ENCODE measurements at regions not wholly inside any gene's neighbourhood (a gene's known extent, or its start where the extent isn't known, plus 50 kb on each side); places are given as distances from the start of the nearest gene placed in this dataset.

DNA sequence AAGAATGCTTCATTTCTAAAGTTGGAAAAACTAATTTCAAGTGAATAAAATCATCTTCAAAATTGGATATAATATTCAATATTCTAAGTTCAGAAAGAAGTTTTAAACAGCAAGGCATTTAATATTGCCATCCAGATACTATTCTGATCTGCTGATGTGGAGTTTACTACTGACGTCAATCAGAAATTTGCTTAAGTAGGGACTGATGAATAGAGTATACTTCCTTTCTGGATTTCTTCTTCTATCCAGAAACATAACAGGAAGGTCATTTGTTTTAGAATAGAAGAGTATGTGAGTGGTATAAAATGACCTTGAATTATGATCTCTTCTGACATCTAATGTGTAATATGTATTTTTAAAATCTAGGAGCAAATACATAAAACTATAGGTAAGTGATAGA lies 308.1 kb upstream of the ADGRL2 start:
- DNase-seq (ENCODE audit: low spot score) = no peak
- intact Hi-C loops (cut with micrococcal nuclease; ENCODE audit: unreplicated experiment) (no loop called here), in situ Hi-C loops (cut with HindIII; ENCODE audit: extremely low pct_ligation_motif_present, low pct_unique_long_range_greater_than_20kb) (no loop called here)
- no peak overlapping the region for H3K4me2 ChIP-seq (ENCODE audit: low read depth, low read length)
- H3K9ac ChIP-seq (ENCODE audit: insufficient read depth, low read depth, low read length) = no peak overlapping the region
- H3K79me2 ChIP-seq (ENCODE audit: insufficient read depth, low read length) = no peaks in the 10 kb centered on the region
- no peaks in the 10 kb centered on the region for H3K4me1 ChIP-seq (ENCODE audit: insufficient read depth, low read length)
- no peak overlapping the region for H3K4me3 ChIP-seq (replicated peaks in 1 of 3; ENCODE audit: insufficient read depth in 1 of 3, low read depth in 2 of 3, low read length in 3 of 3)
- WGBS (ENCODE audit: low lambda C conversion rate) = 0% methylated on average over 1 of the region's 1 CpG
- no peak for FAIRE-seq
- no peaks in the 10 kb centered on the region for H3K27me3 ChIP-seq (ENCODE audit: control insufficient read depth in 1 of 2, insufficient read depth in 2 of 2, low read length in 2 of 2)
- no TSS peak for BruUV-seq (replicated peaks)
- H3K36me3 ChIP-seq (replicated peaks in 1 of 2; ENCODE audit: control insufficient read depth in 1 of 2, insufficient read depth in 2 of 2, low read length in 2 of 2) = no peaks in the 10 kb centered on the region
- no peak for ATAC-seq
- no peak overlapping the region for H3K27ac ChIP-seq (ENCODE audit: extremely low read length, insufficient read depth, low read length)
- ChIA-PET CTCF (ENCODE audit: low intra/inter-chr PET ratio, low total read pairs) (no interaction called here), POLR2A (no interaction called here)
- no peaks in the 10 kb centered on the region for H4K20me1 ChIP-seq (ENCODE audit: insufficient read depth, low read length)
- peaks cover 23% of the 10 kb centered on the region for H3K9me3 ChIP-seq (ENCODE audit: low read length)
- no peak overlapping the region for H2AFZ ChIP-seq (ENCODE audit: low read length)
- TF ChIP-seq CREM (IDR thresholded peaks at IDR 0.05) = no peak
- no peak for TF ChIP-seq CREM (CRISPR knock-in tag; IDR thresholded peaks at IDR 0.05)
- TF ChIP-seq REL (CRISPR knock-in tag; conservative IDR thresholded peaks at IDR 0.05) = no peak
- no peak for TF ChIP-seq ZFY (CRISPR knock-in tag; IDR thresholded peaks at IDR 0.05)
- TF ChIP-seq, protein P1, sequence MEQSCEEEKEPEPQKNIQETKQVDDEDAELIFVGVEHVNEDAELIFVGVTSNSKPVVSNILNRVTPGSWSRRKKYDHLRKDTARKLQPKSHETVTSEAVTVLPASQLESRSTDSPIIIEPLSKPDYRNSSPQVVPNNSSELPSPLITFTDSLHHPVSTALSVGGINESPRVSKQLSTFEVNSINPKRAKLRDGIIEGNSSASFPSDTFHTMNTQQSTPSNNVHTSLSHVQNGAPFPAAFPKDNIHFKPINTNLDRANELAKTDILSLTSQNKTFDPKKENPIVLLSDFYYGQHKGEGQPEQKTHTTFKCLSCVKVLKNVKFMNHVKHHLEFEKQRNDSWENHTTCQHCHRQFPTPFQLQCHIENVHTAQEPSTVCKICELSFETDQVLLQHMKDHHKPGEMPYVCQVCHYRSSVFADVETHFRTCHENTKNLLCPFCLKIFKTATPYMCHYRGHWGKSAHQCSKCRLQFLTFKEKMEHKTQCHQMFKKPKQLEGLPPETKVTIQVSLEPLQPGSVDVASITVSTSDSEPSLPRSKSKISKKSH (CRISPR knock-in tag; IDR thresholded peaks at IDR 0.05; ENCODE audit: borderline replicate concordance) = no peak
- no peak for TF ChIP-seq ZNF546 (CRISPR knock-in tag; conservative IDR thresholded peaks at IDR 0.05)
- no peak for TF ChIP-seq ZNF335 (CRISPR knock-in tag; IDR thresholded peaks at IDR 0.05)
- TF ChIP-seq SETDB1 (CRISPR knock-in tag; IDR thresholded peaks at IDR 0.05; ENCODE audit: borderline replicate concordance) = no peak
- TF ChIP-seq, protein P2, sequence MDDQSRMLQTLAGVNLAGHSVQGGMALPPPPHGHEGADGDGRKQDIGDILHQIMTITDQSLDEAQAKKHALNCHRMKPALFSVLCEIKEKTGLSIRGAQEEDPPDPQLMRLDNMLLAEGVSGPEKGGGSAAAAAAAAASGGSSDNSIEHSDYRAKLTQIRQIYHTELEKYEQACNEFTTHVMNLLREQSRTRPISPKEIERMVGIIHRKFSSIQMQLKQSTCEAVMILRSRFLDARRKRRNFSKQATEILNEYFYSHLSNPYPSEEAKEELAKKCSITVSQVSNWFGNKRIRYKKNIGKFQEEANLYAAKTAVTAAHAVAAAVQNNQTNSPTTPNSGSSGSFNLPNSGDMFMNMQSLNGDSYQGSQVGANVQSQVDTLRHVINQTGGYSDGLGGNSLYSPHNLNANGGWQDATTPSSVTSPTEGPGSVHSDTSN (CRISPR knock-in tag; IDR thresholded peaks at IDR 0.05; ENCODE audit: borderline replicate concordance) = no peak
- no peak for TF ChIP-seq SAFB2 (CRISPR knock-in tag; IDR thresholded peaks at IDR 0.05; ENCODE audit: borderline replicate concordance, low read depth)
- TF ChIP-seq DNMT1 (CRISPR knock-in tag; IDR thresholded peaks at IDR 0.05) = no peak
- TF ChIP-seq, protein P3, sequence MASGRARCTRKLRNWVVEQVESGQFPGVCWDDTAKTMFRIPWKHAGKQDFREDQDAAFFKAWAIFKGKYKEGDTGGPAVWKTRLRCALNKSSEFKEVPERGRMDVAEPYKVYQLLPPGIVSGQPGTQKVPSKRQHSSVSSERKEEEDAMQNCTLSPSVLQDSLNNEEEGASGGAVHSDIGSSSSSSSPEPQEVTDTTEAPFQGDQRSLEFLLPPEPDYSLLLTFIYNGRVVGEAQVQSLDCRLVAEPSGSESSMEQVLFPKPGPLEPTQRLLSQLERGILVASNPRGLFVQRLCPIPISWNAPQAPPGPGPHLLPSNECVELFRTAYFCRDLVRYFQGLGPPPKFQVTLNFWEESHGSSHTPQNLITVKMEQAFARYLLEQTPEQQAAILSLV (CRISPR knock-in tag; IDR thresholded peaks at IDR 0.05; ENCODE audit: borderline replicate concordance) = no peak
- TF ChIP-seq ATF7 (IDR thresholded peaks at IDR 0.05) = no peak
- no peak for TF ChIP-seq ATF7 (CRISPR knock-in tag; IDR thresholded peaks at IDR 0.05)
- no peak for TF ChIP-seq ZBTB1 (CRISPR knock-in tag; IDR thresholded peaks at IDR 0.05; ENCODE audit: borderline replicate concordance)
- no peak for TF ChIP-seq MZF1 (CRISPR knock-in tag; IDR thresholded peaks at IDR 0.05; ENCODE audit: borderline replicate concordance)
- no peak for TF ChIP-seq ZNF567 (CRISPR knock-in tag; IDR thresholded peaks at IDR 0.05; ENCODE audit: borderline replicate concordance)
- no peak for TF ChIP-seq FOXO1 (CRISPR knock-in tag; IDR thresholded peaks at IDR 0.05)
- no peak for TF ChIP-seq ZFP36L1 (CRISPR knock-in tag; IDR thresholded peaks at IDR 0.05)
- TF ChIP-seq ZNF552 (CRISPR knock-in tag; IDR thresholded peaks at IDR 0.05; ENCODE audit: borderline replicate concordance) = no peak
- no peak for TF ChIP-seq SRSF9 (IDR thresholded peaks at IDR 0.05; ENCODE audit: borderline replicate concordance, insufficient read depth, low read depth, low read length, poor library complexity, severe bottlenecking)

Measured in HepG2 (cell line).